HG03558 (cell line): ENCODE measurements at regions not wholly inside any gene's neighbourhood (a gene's known extent, or its start where the extent isn't known, plus 50 kb on each side); places are given as distances from the start of the nearest gene placed in this dataset.

Experiments used
- ATAC-seq: cut with Tn5 transposase; IDR thresholded peaks from one replicate; pipeline ENCODE4 v1.9.1; 2021; ENCODE audit warnings: moderate number of reproducible peaks; ENCODE audit not compliant: unreplicated experiment; ENCODE audit errors: extremely low read depth

DNA sequence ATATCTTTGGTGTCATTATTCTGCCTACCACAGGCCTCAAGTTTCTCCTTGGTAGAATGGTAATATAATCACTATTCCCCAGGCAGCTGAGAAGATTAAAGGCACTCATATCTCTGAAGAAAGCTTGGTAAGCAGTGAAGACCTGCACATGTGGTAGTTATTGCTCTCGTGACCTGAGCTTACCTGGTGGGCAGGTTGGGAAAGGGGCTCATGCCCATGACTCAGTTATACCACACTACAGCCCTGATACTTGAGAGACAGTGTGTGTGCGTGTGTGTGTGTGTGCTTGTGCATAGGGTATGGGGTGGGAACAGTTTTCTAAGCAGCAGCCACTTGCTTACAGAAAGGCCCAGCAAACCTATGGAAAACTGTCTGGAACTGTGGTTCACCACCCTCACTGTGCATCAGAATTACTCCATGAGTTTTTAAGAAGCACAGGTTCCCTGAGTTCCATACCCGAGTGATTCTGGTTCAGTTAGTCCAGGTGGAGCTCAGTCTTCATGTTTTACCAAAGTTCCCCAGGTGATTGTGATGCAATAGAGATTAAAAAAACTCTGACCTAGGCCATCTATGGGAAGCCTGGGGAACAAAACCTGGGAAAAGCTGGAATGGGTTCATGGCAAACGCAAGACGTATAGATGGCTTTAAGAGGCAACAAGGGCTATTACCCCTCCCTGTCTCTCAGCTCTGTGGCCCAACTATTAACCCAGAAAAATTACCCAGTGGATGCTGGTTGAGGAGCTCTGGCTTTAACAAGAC lies 79.0 kb upstream of the ZBED5 start:
- ATAC-seq, result no peak

DNA sequence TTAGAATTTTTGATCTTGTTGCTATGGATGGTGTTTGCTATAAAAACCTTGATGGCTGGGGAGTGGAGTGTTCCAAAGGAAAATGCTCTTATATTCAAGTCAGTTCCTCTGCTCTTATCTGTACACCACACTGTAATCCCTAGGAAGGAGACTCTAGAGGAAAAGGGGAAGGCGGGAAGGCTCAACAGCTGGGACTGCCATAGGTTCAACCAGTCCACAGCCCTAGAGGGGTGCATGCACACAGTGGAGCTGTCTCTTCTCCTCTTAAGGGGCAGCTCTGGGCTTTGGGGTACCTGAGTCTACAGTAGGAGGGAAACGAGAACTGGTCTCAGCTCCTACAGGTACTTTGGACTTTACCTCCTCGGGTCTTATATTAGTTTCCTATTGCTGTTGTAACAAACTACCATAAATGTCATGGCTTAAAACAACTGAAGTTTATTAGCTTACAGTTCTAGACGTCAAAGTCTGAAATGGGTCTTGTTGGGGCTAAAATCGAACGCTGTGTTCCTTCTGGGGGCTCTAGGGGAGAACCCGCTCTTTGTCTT lies 77.2 kb upstream of the ZBED5 start:
- no peak for ATAC-seq

- ATAC-seq, result no peak
Measured at GRCh38 chr11:10934293-10934860, 76.5 kb upstream of the ZBED5 start.

DNA sequence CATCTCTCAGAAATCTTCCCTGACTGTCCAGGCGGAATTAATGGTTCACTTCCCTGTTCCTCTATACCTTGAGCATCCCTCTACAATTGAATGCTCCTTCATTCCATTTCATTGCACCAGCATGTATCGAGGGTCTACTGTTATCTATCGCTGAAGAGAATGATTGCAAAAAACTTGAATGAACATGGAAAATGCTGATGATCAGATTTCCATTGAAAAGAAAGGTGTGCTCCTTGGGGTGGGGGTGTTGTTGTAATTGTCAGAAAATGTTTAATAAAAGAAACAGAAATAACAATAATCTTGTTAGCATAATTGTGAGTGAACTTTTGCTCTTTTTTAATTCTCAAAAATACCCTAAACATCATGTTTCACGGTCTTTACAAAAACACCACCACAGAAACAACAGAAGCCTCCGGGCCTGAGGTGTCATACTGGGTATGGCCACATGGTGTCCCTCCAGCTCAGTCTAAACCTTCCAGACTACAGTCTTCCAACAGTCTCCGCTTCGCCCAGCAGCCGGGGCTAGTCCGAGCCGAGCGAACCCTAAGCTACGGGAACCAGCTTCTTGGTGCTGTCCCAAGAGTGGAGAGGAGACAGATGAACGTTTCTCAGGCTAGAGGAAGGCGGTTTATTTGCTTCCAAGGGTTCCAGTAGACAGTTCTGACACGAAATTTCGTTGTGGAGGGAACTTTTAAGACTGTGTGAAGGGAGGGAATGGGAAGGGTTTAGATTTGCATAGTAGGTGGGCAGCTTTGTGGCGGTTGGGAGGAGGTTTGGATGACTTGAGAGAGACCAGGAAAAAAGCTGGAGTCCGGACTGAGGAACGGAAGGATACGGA lies 75.8 kb upstream of the ZBED5 start:
- peak; percentile 82 for ATAC-seq

DNA sequence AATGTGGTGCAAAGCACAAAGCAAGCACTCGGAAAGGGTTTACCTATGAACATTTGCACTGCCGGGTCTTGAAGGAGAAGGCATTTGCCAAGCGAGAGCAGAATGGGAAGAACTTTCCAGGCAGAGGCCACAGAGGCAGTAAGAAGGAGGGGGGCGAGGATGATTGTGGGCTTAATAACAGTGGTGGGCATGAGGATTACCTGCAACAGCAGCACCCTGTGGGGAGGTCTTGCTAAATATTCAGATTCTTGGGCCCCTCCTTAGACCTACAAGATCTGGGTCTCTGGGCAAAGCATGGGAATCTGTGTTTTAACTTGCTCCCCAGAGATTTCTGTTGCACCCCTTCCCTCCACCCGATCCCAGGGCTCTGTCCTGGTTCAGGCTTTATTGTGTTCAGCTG lies 75.1 kb upstream of the ZBED5 start:
- ATAC-seq, result no peak

DNA sequence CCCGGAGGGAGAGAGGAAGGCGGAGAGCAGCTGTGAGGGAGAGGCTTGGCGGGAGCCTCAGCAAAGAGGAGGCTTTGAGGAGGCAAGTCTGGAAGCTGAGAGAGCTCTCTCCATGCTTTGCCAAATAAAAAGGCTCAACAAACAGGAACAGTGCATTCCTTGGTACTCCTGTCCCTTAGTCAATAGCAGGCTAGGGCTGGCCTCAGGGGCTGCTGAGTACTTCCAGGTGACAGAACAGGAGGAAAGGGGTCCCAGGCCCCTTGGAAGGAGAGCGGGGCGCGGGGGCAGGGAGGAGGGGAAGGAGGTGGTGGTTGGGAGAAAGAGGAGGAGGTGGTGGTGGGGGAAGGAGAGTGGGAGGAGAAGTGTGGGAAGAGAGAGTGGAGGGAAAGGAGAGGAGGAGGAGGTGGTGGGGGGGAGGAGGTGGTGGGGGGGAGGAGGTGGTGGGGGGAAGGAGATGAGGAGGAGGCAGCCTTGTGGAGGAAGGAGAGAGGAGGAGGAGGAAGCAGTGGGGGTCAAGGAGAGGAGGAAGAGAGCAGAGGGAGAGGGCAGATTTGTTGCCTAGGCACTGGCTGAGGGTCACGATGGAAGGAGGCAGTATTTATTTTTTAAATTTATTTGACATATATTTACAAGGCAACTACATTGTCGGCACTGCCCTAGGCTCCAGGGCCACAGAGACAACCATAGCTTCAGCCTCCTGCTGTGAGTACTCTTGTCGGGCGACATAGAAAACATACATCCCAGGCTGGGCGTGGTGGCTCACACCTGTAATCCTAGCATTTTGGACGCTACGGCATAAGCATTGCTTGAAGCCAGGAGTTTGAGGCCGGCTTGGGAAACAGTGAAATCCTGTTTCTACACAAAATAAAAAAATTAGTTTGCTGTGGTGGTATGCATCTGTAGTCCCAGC lies 74.2 kb upstream of the ZBED5 start:
- ATAC-seq, result no peak

- ATAC-seq, result no peak
Measured at GRCh38 chr11:10930972-10931760, 73.3 kb upstream of the ZBED5 start.

DNA sequence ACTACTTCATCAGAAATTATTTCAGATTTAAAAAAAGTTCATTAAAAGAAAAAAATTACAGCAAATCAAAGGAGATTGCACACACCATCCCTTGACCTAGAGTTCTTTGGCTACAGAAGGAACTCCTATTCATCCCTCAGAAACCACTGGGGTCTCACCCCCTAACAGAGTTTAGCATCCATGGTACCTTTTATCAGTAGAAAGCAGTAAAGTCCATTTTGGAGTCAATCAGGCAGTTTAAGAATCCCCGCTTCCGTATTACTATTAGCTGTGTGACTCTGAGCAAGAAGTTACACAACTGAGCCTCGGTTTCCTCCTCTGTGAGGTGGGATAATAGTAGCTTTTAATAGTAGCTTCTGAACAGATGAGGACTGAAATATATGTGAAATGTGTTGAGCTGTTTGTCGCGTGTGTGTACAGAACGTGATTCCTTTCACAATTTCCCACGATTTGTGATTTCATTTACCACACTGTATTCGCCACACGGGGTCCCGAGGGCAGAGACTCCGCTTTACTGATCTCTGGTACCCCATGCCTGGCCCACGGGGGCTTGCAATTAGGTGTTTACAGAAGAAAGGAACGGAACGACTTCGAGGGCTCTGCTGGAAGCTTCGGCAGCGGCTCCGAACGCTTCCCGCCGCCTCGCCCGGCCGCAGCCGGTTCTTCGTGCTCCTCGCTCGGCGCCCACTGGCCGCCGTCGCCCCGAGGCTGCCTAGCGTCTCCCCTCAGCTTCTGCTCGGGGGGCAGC lies 72.5 kb upstream of the ZBED5 start:
- ATAC-seq, result no peak

GRCh38 chr11:10927538-10927937 lies 69.7 kb upstream of the ZBED5 start:
- no peak for ATAC-seq

DNA sequence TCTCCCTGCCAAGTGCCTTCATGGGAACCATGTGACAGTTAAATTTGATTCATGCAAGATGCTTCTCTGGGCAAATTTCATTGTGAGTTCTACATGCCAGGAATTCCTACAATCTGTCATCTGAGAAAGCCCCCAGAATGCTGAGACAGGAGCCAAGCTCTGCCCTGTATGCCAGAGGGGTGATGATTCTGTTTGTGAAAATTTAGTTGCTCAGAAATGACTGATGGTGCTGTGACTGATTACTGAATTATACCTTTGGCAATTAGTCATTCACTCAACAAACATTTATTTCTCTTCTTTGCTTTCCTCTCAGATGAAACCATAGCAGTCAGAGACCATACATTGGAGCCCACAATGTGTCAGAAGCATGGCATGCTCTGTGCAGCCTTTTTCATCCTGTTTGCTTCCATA lies 69.0 kb upstream of the ZBED5 start:
- no peak for ATAC-seq

GRCh38 chr11:10925149-10925926 lies 67.5 kb upstream of the ZBED5 start:
- ATAC-seq, result no peak

DNA sequence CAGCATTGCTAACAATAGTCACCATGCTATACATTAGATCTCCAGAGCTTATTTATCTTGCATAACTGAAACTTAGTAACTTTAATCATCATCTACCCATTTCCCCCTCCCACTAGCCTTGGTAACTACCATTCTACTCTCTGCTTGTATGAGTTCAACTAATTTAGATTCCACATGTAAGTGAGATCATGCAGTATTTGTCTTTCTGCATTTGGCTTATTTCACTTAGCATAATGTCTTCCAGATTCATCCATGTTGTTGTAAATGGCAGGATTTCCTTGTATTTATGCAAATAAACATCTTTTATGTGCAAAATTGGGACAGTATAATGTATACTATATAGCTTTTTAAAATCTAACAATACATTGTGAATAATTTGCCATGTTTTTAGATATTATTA lies 66.0 kb upstream of the ZBED5 start:
- ATAC-seq, result no peak

GRCh38 chr11:10922892-10923291 lies 65.0 kb upstream of the ZBED5 start:
- ATAC-seq, result no peak

GRCh38 chr11:10920875-10921274 lies 63.0 kb upstream of the ZBED5 start:
- no peak for ATAC-seq

DNA sequence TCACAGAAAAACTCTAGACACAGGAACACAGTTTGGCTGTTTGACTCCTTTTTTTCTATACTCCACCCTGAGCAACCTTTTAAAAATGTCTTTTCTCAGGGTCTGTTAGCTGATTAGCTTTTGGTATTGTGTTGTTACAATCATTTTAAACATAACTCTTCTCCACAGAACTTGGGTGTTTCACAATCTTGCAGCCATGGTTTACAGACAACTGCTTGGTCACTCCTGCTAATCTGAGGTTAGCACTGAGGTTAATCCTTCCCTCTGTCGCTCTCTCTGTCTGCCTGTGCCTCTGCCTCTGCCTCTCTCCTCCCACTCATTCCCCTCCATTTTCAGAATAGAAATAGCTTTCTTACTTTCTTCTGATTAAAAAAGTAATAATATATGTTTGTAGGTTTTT lies 62.4 kb upstream of the ZBED5 start:
- ATAC-seq, result no peak

- no peak for ATAC-seq
Measured at GRCh38 chr11:10918698-10919097, 60.8 kb upstream of the ZBED5 start.

- no peak for ATAC-seq
Measured at GRCh38 chr11:10918275-10918674, 60.4 kb upstream of the ZBED5 start.

GRCh38 chr11:10917802-10918201 lies 59.9 kb upstream of the ZBED5 start:
- ATAC-seq, result no peak
